Lower leg skin (tissue), 3 donors: ENCODE measurements at regions not wholly inside any gene's neighbourhood (a gene's known extent, or its start where the extent isn't known, plus 50 kb on each side); places are given as distances from the start of the nearest gene placed in this dataset.

Source experiments
- CTCF ChIP-seq, 3 donors: fragments of 450-650 bp; IDR thresholded peaks; one replicate each; pipeline ENCODE4 v1.5.1; 2016; ENCODE audit warnings: antibody characterized with exemption in 3 of 3, mild to moderate bottlenecking in 3 of 3, moderate library complexity in 2 of 3
- POLR2A ChIP-seq, 2 donors: fragments of 450-650 bp; IDR thresholded peaks; one replicate each; pipeline ENCODE4 v1.6.1; 2016 to 2017; ENCODE audit warnings: antibody characterized with exemption in 2 of 2, mild to moderate bottlenecking in 1 of 2, moderate library complexity in 1 of 2

- no peak for TF ChIP-seq POLR2A (IDR thresholded peaks at IDR 0.05)
- TF ChIP-seq CTCF (IDR thresholded peaks at IDR 0.05) = no peak
Measured at GRCh38 chr2:14723684-14724083, 91.2 kb downstream of the LRATD1 start.
